ENCODE measurements at regions not wholly inside any gene's neighbourhood (a gene's known extent, or its start where the extent isn't known, plus 50 kb on each side); places are given as distances from the start of the nearest gene placed in this dataset.

- no peak for TF ChIP-seq POLR2A (IDR thresholded peaks at IDR 0.05)
- TF ChIP-seq CTCF (IDR thresholded peaks at IDR 0.05) = no peak
These were observed 620.6 kb upstream of the ID2 start for GRCh38 chr2:8061219-8061618.
